GM23338 (cell line): ENCODE measurements at regions not wholly inside any gene's neighbourhood (a gene's known extent, or its start where the extent isn't known, plus 50 kb on each side); places are given as distances from the start of the nearest gene placed in this dataset.

Experiments used
- CREB1 ChIP-seq: fragments of 250-450 bp; sonication (Bioruptor Pico); IDR thresholded peaks from 2 replicates; pipeline ENCODE4 v1.5.0; 2020; ENCODE audit warnings: low read depth, mild to moderate bottlenecking, moderate library complexity
- CTCF ChIP-seq, 2 experiments: fragments of 200-600 bp in 1 of 2; sonication (generic) in 1 of 2; conservative IDR thresholded peaks; 2 replicates each; pipeline versions ENCODE4 v1.5.1 to v1.6.1; 2016 to 2017; ENCODE audit warnings: antibody characterized with exemption in 2 of 2, low read depth in 2 of 2, mild to moderate bottlenecking in 2 of 2, moderate library complexity in 1 of 2
- ETS1 ChIP-seq: IDR thresholded peaks from 2 replicates; pipeline ENCODE4 v1.6.1; 2016; ENCODE audit warnings: antibody characterized with exemption
- EZH2 ChIP-seq: fragments of 200-600 bp; sonication (generic); IDR thresholded peaks from one replicate; pipeline ENCODE4 v1.8.0; 2017; ENCODE audit warnings: antibody characterized with exemption, mild to moderate bottlenecking, low read depth; ENCODE audit not compliant: unreplicated experiment
- EZH2phosphoT487 ChIP-seq: fragments of 200-600 bp; sonication (generic); IDR thresholded peaks from one replicate; pipeline ENCODE4 v1.8.1; 2018; ENCODE audit warnings: antibody characterized with exemption; ENCODE audit not compliant: unreplicated experiment
- POLR2AphosphoS5 ChIP-seq: IDR thresholded peaks from 2 replicates; pipeline ENCODE4 v1.6.1; 2016; ENCODE audit warnings: antibody characterized with exemption, low read depth
- REST ChIP-seq: IDR thresholded peaks from one replicate; pipeline ENCODE4 v1.6.1; 2018; ENCODE audit warnings: antibody characterized with exemption; ENCODE audit not compliant: unreplicated experiment
- STAT1 ChIP-seq: IDR thresholded peaks from one replicate; pipeline ENCODE4 v1.6.1; 2016; ENCODE audit warnings: antibody characterized with exemption; ENCODE audit not compliant: unreplicated experiment
- ZNF331 ChIP-seq: fragments of 250-450 bp; sonication (Bioruptor Pico); IDR thresholded peaks from 2 replicates; pipeline ENCODE4 v1.5.0; 2020; ENCODE audit warnings: low read depth, mild to moderate bottlenecking, moderate library complexity

- TF ChIP-seq CREB1 (CRISPR knock-in tag), result no peak
- no peak for TF ChIP-seq CTCF (conservative IDR thresholded peaks at IDR 0.05; ENCODE audit: low read depth in 2 of 2)
- no peak for TF ChIP-seq EZH2
- no peak for TF ChIP-seq POLR2AphosphoS5
- no peak for TF ChIP-seq ZNF331 (CRISPR knock-in tag)
- no peak for TF ChIP-seq REST
- TF ChIP-seq ETS1, result no peak
- TF ChIP-seq EZH2phosphoT487, result no peak
- no peak for TF ChIP-seq STAT1
These were observed 230.4 kb upstream of the COPS8 start for GRCh38 chr2:236855176-236855865.
